B cell (primary cell): ENCODE measurements at regions not wholly inside any gene's neighbourhood (a gene's known extent, or its start where the extent isn't known, plus 50 kb on each side); places are given as distances from the start of the nearest gene placed in this dataset.
A peak's percentile ranks its signal among the peaks of the same experiment; 100 is the strongest.

Experiments
- ATAC-seq: fragments of 200-7000 bp; cut with Tn5 transposase; one replicate; pipeline ENCODE4 v1.10.0; 2021; ENCODE audit warnings: low read depth, mild to moderate bottlenecking, moderate number of reproducible peaks, moderate library complexity
- CTCF ChIA-PET: fragments of 350-600 bp; sonication (Branson Sonifier 250); formaldehyde crosslinking; loops from one replicate; lab custom pipeline; 2021; ENCODE audit warnings: antibody characterized with exemption, inconsistent platforms; lab: Charles Lee
- POLR2A ChIA-PET: fragments of 350-600 bp; sonication (Branson Sonifier 250); formaldehyde crosslinking; loops from one replicate; lab custom pipeline; 2021; ENCODE audit warnings: antibody characterized with exemption; lab: Charles Lee
- DNase-seq: peaks from one replicate; pipeline ENCODE4 v3.0.0; 2013
- H2AFZ ChIP-seq: 2 replicates; pipeline ENCODE4 v1.6.1; 2012; ENCODE audit warnings: mild to moderate bottlenecking, low read depth, low read length; ENCODE audit not compliant: insufficient read depth, poor library complexity, severe bottlenecking
- H3K27ac ChIP-seq, 2 donors: 1 replicate in 1 of 2; 2 replicates in 1 of 2; pipeline ENCODE4 v1.5.1; 2012 to 2013; ENCODE audit warnings: low read length in 2 of 2, mild to moderate bottlenecking in 2 of 2, moderate library complexity in 1 of 2
- H3K27me3 ChIP-seq, 4 experiments: fragments of 200-600 bp in 1 of 4; sonication (generic) in 1 of 4; replicated peaks in 1 of 4; 1 replicate in 2 of 4; 2 replicates in 2 of 4; pipeline versions ENCODE4 v1.6.1 to v1.7.0; 2013 to 2016; ENCODE audit warnings: low read length in 3 of 4, mild to moderate bottlenecking in 2 of 4, mixed read lengths in 1 of 4, moderate library complexity in 1 of 4; ENCODE audit not compliant: insufficient read depth in 4 of 4, control insufficient read depth in 3 of 4; ENCODE audit errors: control extremely low read depth in 1 of 4
- H3K36me3 ChIP-seq, 2 experiments: replicated peaks in 1 of 2; 1 replicate in 1 of 2; 2 replicates in 1 of 2; pipeline versions ENCODE4 v1.6.1 to v1.7.1; 2013; ENCODE audit warnings: low read length in 1 of 2; ENCODE audit not compliant: insufficient read depth in 2 of 2, control insufficient read depth in 1 of 2; ENCODE audit errors: control extremely low read depth in 1 of 2, extremely low read depth in 1 of 2
- H3K4me1 ChIP-seq, 2 donors: fragments of 200-600 bp in 1 of 2; sonication (generic) in 1 of 2; 1 replicate in 1 of 2; 2 replicates in 1 of 2; pipeline versions ENCODE4 v1.5.1 to v1.6.1; 2013 to 2017; ENCODE audit warnings: low read length in 2 of 2; ENCODE audit not compliant: control insufficient read depth in 2 of 2, insufficient read depth in 2 of 2
- H3K4me2 ChIP-seq: replicated peaks from 2 replicates; pipeline ENCODE3; 2012; ENCODE audit warnings: mild to moderate bottlenecking, low read depth, low read length; ENCODE audit not compliant: poor library complexity, severe bottlenecking
- H3K4me3 ChIP-seq, 5 experiments: fragments of 200-600 bp in 1 of 5; sonication (generic) in 1 of 5; 1 replicate in 3 of 5; 2 replicates in 2 of 5; pipeline versions ENCODE4 v1.5.1 to v1.7.0; 2011 to 2016; ENCODE audit warnings: low read length in 4 of 5, mild to moderate bottlenecking in 4 of 5, low read depth in 2 of 5, control low read depth in 1 of 5, moderate library complexity in 1 of 5; ENCODE audit not compliant: insufficient read depth in 1 of 5; ENCODE audit errors: control extremely low read depth in 1 of 5, extremely low read depth in 1 of 5
- H3K79me2 ChIP-seq: fragments of 200-600 bp; sonication (generic); one replicate; pipeline ENCODE4 v1.6.0; 2016; ENCODE audit warnings: low read length; ENCODE audit not compliant: control insufficient read depth, insufficient read depth
- H3K9ac ChIP-seq: fragments of 200-600 bp; sonication (generic); 2 replicates; pipeline ENCODE4 v1.6.1; 2017; ENCODE audit warnings: mild to moderate bottlenecking, low read length, moderate library complexity
- H3K9me3 ChIP-seq, 3 donors: one replicate each; pipeline versions ENCODE4 v1.6.1 to v1.7.1; 2013; ENCODE audit warnings: low read length in 2 of 3; ENCODE audit not compliant: control insufficient read depth in 2 of 3, insufficient read depth in 1 of 3; ENCODE audit errors: control extremely low read depth in 1 of 3
- H4K20me1 ChIP-seq: 2 replicates; pipeline ENCODE4 v1.6.0; 2012; ENCODE audit warnings: mild to moderate bottlenecking, low read length; ENCODE audit not compliant: insufficient read depth, control insufficient read depth, poor library complexity, severe bottlenecking
- H3K27ac Mint-ChIP-seq: one replicate; pipeline ENCODE4 v1.8.0; 2021; ENCODE audit warnings: mixed read lengths
- H3K27me3 Mint-ChIP-seq: one replicate; pipeline ENCODE4 v1.8.0; 2021; ENCODE audit warnings: mixed read lengths
- H3K4me1 Mint-ChIP-seq: one replicate; pipeline ENCODE4 v1.8.0; 2021; ENCODE audit warnings: mixed read lengths
- H3K4me3 Mint-ChIP-seq: one replicate; pipeline ENCODE4 v1.8.0; 2021; ENCODE audit warnings: mixed read lengths
- H3K9me3 Mint-ChIP-seq: one replicate; pipeline ENCODE4 v1.8.0; 2022; ENCODE audit warnings: mixed read lengths; ENCODE audit not compliant: insufficient read depth
- EZH2 ChIP-seq: IDR thresholded peaks from 2 replicates; pipeline ENCODE4 v1.6.1; 2012; ENCODE audit warnings: borderline replicate concordance, low read depth, mild to moderate bottlenecking, moderate library complexity, low read length; ENCODE audit not compliant: insufficient read depth, poor library complexity, severe bottlenecking
- WGBS: methylation state at CpG from one replicate; pipeline ENCODE4 v1.1.5; 2013; ENCODE audit warnings: missing lambda C conversion rate; ENCODE audit not compliant: insufficient coverage; 5-methylcytosine and 5-hydroxymethylcytosine counted together
- intact Hi-C: fragments of 100-400 bp; cut with micrococcal nuclease; formaldehyde crosslinking; loops from one replicate; pipeline ENCODE4 v1.10.0; 2022
- TF ChIP-seq, protein P1 (sequence below): fragments of 200-600 bp; IDR thresholded peaks from one replicate; pipeline ENCODE4 v1.8.0; 2022; ENCODE audit warnings: antibody characterized with exemption, mild to moderate bottlenecking

DNA sequence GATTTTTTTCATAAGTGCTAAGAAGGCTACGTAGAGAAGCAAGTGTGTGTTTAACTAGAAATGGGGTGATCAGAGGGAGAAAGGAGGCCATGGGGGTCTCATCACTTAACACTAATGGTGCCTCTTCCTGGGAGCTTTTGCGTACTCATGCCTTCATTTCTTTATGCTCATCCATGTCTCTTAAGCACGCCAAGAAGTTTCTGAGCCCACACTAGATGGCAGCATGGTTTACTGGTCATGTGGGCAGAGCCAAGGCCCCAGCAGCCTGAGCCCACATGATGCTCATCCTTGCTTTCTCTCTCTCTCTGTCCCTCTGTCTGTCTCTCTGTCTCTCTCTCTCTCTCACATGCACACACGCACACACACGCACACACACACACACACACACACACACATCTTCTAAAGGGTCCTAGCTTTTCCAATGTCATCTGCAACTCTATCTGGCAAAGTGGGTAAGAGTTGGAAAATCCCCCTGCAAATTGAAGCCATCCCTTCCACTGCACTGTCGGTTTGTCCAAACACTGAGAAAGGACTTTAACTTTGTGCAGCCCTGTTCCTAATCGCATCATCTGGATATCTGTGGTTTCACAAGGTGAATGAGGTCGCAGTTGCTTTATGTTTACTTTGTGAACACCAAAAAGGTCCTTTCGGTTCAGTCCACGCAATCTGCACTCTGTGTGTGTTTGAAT lies 137.1 kb upstream of the CCDC68 start:
- POLR2A ChIA-PET: interaction anchor here (0.7 kb wide), 1 partner anchor 53 kb away, joined by 4 read pairs; no protein-coding TSS in a partner anchor
- no peaks in the 10 kb centered on the region for H3K27me3 Mint-ChIP-seq
- H3K27ac Mint-ChIP-seq: peak overlapping the region; percentile 39
- Histone ChIP-seq H3K9me3 (no peaks in the 10 kb centered on the region), H4K20me1 (no peaks in the 10 kb centered on the region), H3K27me3 (no peaks in the 10 kb centered on the region), H3K4me2 (no peak overlapping the region), H3K4me3 (no peak overlapping the region), H3K9ac (no peak overlapping the region), H3K27ac (no peak overlapping the region), H2AFZ (peak overlapping the region; percentile 27), H3K36me3 (no peaks in the 10 kb centered on the region), H3K79me2 (no peaks in the 10 kb centered on the region), H3K4me1 (peaks cover 18 to 28% of the 10 kb centered on the region in 2 donors)
- WGBS: 58% methylated on average over 5 of the region's 10 CpGs
- H3K9me3 Mint-ChIP-seq: no peaks in the 10 kb centered on the region
- CTCF ChIA-PET: interaction anchor here (0.9 to 1.4 kb wide), 3 partner anchors 9 to 1480 kb away, joined by 3 to 5 read pairs (median 4); no protein-coding TSS in a partner anchor
- H3K4me3 Mint-ChIP-seq: peak overlapping the region; percentile 3
- peaks cover 41% of the 10 kb centered on the region for H3K4me1 Mint-ChIP-seq
- no peak for TF ChIP-seq EZH2
- TF ChIP-seq, protein P1, sequence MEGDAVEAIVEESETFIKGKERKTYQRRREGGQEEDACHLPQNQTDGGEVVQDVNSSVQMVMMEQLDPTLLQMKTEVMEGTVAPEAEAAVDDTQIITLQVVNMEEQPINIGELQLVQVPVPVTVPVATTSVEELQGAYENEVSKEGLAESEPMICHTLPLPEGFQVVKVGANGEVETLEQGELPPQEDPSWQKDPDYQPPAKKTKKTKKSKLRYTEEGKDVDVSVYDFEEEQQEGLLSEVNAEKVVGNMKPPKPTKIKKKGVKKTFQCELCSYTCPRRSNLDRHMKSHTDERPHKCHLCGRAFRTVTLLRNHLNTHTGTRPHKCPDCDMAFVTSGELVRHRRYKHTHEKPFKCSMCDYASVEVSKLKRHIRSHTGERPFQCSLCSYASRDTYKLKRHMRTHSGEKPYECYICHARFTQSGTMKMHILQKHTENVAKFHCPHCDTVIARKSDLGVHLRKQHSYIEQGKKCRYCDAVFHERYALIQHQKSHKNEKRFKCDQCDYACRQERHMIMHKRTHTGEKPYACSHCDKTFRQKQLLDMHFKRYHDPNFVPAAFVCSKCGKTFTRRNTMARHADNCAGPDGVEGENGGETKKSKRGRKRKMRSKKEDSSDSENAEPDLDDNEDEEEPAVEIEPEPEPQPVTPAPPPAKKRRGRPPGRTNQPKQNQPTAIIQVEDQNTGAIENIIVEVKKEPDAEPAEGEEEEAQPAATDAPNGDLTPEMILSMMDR: peak; percentile 11
- intact Hi-C loops: loop anchor here (2.0 to 10.0 kb wide), 2 partner anchors 138 to 1480 kb away; no protein-coding TSS in a partner anchor
- DNase-seq: peak; percentile 47
- peak; percentile 69 for ATAC-seq

- DNase-seq: no peak
Measured at GRCh38 chr18:55095584-55095983, 136.3 kb upstream of the CCDC68 start.

More at GRCh38 chr18:55095584-55095983, 136.3 kb upstream of the CCDC68 start:
- Mint-ChIP-seq H3K27ac (peak overlapping the region; percentile 27), H3K27me3 (no peaks in the 10 kb centered on the region), H3K4me3 (no peak overlapping the region), H3K9me3 (no peaks in the 10 kb centered on the region), H3K4me1 (peaks cover 37% of the 10 kb centered on the region)
- Histone ChIP-seq H3K27me3 (no peaks in the 10 kb centered on the region), H4K20me1 (no peaks in the 10 kb centered on the region), H3K4me3 (no peak overlapping the region), H3K4me2 (no peak overlapping the region), H3K27ac (no peak overlapping the region), H3K79me2 (no peaks in the 10 kb centered on the region), H3K9me3 (no peaks in the 10 kb centered on the region), H3K36me3 (no peaks in the 10 kb centered on the region), H2AFZ (no peak overlapping the region), H3K4me1 (peaks cover 18 to 28% of the 10 kb centered on the region in 2 donors), H3K9ac (no peak overlapping the region)
- CTCF ChIA-PET: interaction anchor here (1.0 to 1.4 kb wide), 2 partner anchors 11 to 1481 kb away, joined by 4 to 5 read pairs; no protein-coding TSS in a partner anchor
- no CpG with 5 or more reads among the region's 3 CpGs for WGBS
- intact Hi-C loops: loop anchor here (10.0 kb wide), 1 partner anchor 139 kb away; no protein-coding TSS in a partner anchor
- no peak for ATAC-seq
- POLR2A ChIA-PET: no interaction called here
- no peak for TF ChIP-seq EZH2
- TF ChIP-seq, protein P1: no peak
